Heart left ventricle (tissue), 16 donors: ENCODE measurements at regions not wholly inside any gene's neighbourhood (a gene's known extent, or its start where the extent isn't known, plus 50 kb on each side); places are given as distances from the start of the nearest gene placed in this dataset.

Experiments
- ATAC-seq, 4 donors: fragments of 200-7000 bp; cut with Tn5 transposase; one replicate each; pipeline ENCODE4 v1.9.1; 2020 to 2022; ENCODE audit warnings: moderate library complexity in 4 of 4, mild to moderate bottlenecking in 3 of 4, moderate number of reproducible peaks in 1 of 4
- DNase-seq, 5 donors: peaks; one replicate each; pipeline ENCODE4 v3.0.0-alpha.2; 2020
- H3K27ac ChIP-seq, 12 donors: fragments of 200-600 bp; sonication (generic) in 4 of 12; one replicate each; pipeline versions ENCODE4 v1.5.0 to v1.8.0; 2016 to 2022; ENCODE audit warnings: mild to moderate bottlenecking in 2 of 12
- H3K27me3 ChIP-seq, 9 donors: fragments of 200-600 bp; sonication (generic) in 2 of 9; one replicate each; pipeline versions ENCODE4 v1.5.1 to v1.8.0; 2016 to 2022; ENCODE audit warnings: mild to moderate bottlenecking in 3 of 9
- H3K36me3 ChIP-seq, 9 donors: fragments of 200-600 bp; sonication (generic) in 2 of 9; one replicate each; pipeline versions ENCODE4 v1.5.0 to v1.8.0; 2018 to 2022; ENCODE audit warnings: mild to moderate bottlenecking in 2 of 9
- H3K4me1 ChIP-seq, 12 donors: fragments of 200-600 bp; sonication (generic) in 4 of 12; one replicate each; pipeline versions ENCODE4 v1.5.0 to v1.8.0; 2016 to 2022; ENCODE audit warnings: mild to moderate bottlenecking in 3 of 12
- H3K4me3 ChIP-seq, 12 donors: fragments of 200-600 bp; sonication (generic) in 4 of 12; one replicate each; pipeline versions ENCODE4 v1.5.0 to v1.8.0; 2017 to 2022; ENCODE audit warnings: mild to moderate bottlenecking in 9 of 12, moderate library complexity in 4 of 12
- H3K9me3 ChIP-seq, 12 donors: fragments of 200-600 bp; sonication (generic) in 4 of 12; one replicate each; pipeline versions ENCODE4 v1.5.0 to v1.8.0; 2016 to 2022; ENCODE audit warnings: mild to moderate bottlenecking in 1 of 12
- POLR2A ChIP-seq, 2 donors: fragments of 450-650 bp; IDR thresholded peaks; one replicate each; pipeline ENCODE4 v1.6.1; 2017; ENCODE audit warnings: antibody characterized with exemption in 2 of 2, mild to moderate bottlenecking in 2 of 2, moderate library complexity in 2 of 2
- WGBS, 4 donors: extraction: QIAGEN DNeasy Blood & Tissue Kit in 2 of 4; methylation state at CpG; one replicate each; pipeline versions ENCODE4 v1.1.5 to v1.1.7; 2013 to 2018; 5-methylcytosine and 5-hydroxymethylcytosine counted together
- intact Hi-C, 10 donors: fragments of 100-400 bp; cut with DNase I; formaldehyde crosslinking; loops; one replicate each; pipeline versions ENCODE4 v1.11.1 to v1.14.2; 2022
- TF ChIP-seq, protein P1 (sequence below), 12 donors: fragments of 200-600 bp; sonication (generic) in 4 of 12; IDR thresholded peaks; one replicate each; pipeline versions ENCODE4 v1.5.0 to v1.8.0; 2018 to 2022; ENCODE audit warnings: antibody characterized with exemption in 12 of 12, mild to moderate bottlenecking in 5 of 12
- donor health status: ischemic (EF 13 %, LVEDD 7.1; RV severe dilation, severe dysfunction).
- donor health status: healthy with polysubstance abuse.
- donor health status: DM: no; HTN: yes; CAD: no.
- donor health status: DM: no; HTN: no; CAD: no.
- donor health status: ischemic (EF 25% LVEDD 6.9; RV normal size, moderate dysfunction).
- donor health status: ischemic (EF 25% LVEDD 5.7; RV mildly dilated, moderate dysfunction).
- donor health status: healthy.
- donor health status: DM: yes; HTN: yes; CAD: no.
- donor health status: ischemic (EF 35%, LVEDD 5.7; RV mildly dilated, moderate dysfunction).
- donor health status: nonischemic (EF 11% LVEDD 7.7; RV severe dilation, severe dysfunction).
- donor health status: DM: yes; HTN: yes; CAD: no.
- donor health status: PGD.
- donor health status: ischemic (EF 29% LVEDD 5.4; RV normal size, mild dysfunction).
- donor health status: nonischemic (EF 23%, LVEDD 6.1; RV moderate dilation, normal function).

GRCh38 chr17:53492532-53492931 lies 330.2 kb upstream of the KIF2B start:
- H3K4me1 ChIP-seq: no peaks in the 10 kb centered on the region
- no peaks in the 10 kb centered on the region for H3K36me3 ChIP-seq
- DNase-seq (no peak), ATAC-seq (no peak)
- no peak overlapping the region for H3K27ac ChIP-seq
- 67 to 75% (median 69%) methylated on average over 3 of the region's 3 CpGs for WGBS, 4 donors
- H3K4me3 ChIP-seq: no peak overlapping the region
- H3K27me3 ChIP-seq: no peaks in the 10 kb centered on the region
- TF ChIP-seq, protein P1, sequence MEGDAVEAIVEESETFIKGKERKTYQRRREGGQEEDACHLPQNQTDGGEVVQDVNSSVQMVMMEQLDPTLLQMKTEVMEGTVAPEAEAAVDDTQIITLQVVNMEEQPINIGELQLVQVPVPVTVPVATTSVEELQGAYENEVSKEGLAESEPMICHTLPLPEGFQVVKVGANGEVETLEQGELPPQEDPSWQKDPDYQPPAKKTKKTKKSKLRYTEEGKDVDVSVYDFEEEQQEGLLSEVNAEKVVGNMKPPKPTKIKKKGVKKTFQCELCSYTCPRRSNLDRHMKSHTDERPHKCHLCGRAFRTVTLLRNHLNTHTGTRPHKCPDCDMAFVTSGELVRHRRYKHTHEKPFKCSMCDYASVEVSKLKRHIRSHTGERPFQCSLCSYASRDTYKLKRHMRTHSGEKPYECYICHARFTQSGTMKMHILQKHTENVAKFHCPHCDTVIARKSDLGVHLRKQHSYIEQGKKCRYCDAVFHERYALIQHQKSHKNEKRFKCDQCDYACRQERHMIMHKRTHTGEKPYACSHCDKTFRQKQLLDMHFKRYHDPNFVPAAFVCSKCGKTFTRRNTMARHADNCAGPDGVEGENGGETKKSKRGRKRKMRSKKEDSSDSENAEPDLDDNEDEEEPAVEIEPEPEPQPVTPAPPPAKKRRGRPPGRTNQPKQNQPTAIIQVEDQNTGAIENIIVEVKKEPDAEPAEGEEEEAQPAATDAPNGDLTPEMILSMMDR (IDR thresholded peaks at IDR 0.05): no peak
- TF ChIP-seq POLR2A (IDR thresholded peaks at IDR 0.05): no peak
- H3K9me3 ChIP-seq: no peaks in the 10 kb centered on the region
- intact Hi-C loops: no loop called here

DNA sequence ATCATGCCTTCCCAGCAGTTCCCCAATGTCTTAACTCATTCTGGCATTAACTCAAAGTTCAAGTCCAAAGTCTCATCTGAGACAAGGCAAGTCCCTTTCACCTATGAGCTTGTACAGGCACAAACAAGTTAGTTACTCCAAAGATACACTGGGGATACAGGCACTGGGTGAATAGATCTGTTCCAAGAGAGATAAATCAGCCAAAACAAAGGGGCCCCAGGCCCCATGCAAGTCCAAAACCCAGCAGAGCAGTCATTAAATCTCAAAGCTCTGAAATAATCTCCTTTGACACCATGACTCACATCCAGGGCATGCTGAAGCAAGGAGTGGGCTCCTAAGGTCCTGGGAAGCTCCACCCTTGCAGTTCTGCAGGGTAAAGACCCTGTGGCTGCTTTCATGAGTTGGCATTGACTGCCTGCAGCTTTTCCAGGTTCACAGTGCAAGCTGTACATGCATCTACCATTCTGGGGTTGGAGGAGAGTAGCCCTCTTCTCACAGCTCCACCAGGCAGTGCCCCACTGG lies 332.2 kb upstream of the KIF2B start:
- Histone ChIP-seq H3K4me1 (no peaks in the 10 kb centered on the region), H3K27ac (no peak overlapping the region), H3K4me3 (no peak overlapping the region), H3K36me3 (no peaks in the 10 kb centered on the region), H3K9me3 (no peaks in the 10 kb centered on the region), H3K27me3 (no peaks in the 10 kb centered on the region)
- no peak for TF ChIP-seq POLR2A (IDR thresholded peaks at IDR 0.05)
- TF ChIP-seq, protein P1 (IDR thresholded peaks at IDR 0.05): no peak
- ATAC-seq (no peak), DNase-seq (peak in 1 of 5 donors; percentile 7)
- intact Hi-C loops: no loop called here

DNA sequence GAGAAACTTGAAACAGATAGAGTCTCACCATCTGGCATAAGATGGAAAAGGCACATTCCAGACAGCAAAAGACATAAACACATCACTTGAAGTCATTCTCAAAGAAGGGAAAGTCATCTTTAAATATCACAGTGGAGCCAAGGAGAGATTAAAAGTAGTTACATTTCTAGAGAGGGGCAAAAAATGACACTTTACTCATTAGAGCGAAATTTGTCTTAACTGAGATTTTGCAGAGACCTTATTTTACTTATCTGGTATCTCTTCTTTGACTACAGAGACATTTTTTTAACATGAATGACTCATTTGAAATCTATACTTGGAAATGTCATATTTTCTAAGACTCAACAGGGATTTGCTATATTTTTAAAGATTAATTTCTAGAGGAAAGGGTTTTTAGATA lies 339.0 kb upstream of the KIF2B start:
- DNase-seq (no peak), ATAC-seq (no peak)
- H3K9me3 ChIP-seq: peaks cover 0 to 9% (median 0%) of the 10 kb centered on the region in 12 donors
- no peak overlapping the region for H3K27ac ChIP-seq
- intact Hi-C loops: loop anchor here in 2 of 10 donors (2.0 to 10.0 kb wide), 2 partner anchors 13 to 59 kb away; no protein-coding TSS in a partner anchor
- no peaks in the 10 kb centered on the region for H3K36me3 ChIP-seq
- H3K4me3 ChIP-seq: no peak overlapping the region
- WGBS, 4 donors: 42 to 53% (median 43%) methylated on average over 1 of the region's 1 CpG
- no peak for TF ChIP-seq POLR2A (IDR thresholded peaks at IDR 0.05)
- H3K27me3 ChIP-seq: no peaks in the 10 kb centered on the region
- H3K4me1 ChIP-seq: no peaks in the 10 kb centered on the region

GRCh38 chr17:53475002-53475401 lies 347.7 kb upstream of the KIF2B start:
- intact Hi-C loops: no loop called here
- H3K9me3 ChIP-seq: peaks cover 0 to under 1% (median 0%) of the 10 kb centered on the region in 12 donors
- no peaks in the 10 kb centered on the region for H3K27me3 ChIP-seq
- 44 to 63% (median 55%) methylated on average over 3 of the region's 3 CpGs for WGBS, 4 donors
- DNase-seq (no peak), ATAC-seq (no peak)
- H3K4me1 ChIP-seq: no peaks in the 10 kb centered on the region
- no peaks in the 10 kb centered on the region for H3K36me3 ChIP-seq
- no peak for TF ChIP-seq POLR2A (IDR thresholded peaks at IDR 0.05)
- TF ChIP-seq, protein P1 (IDR thresholded peaks at IDR 0.05): no peak
- no peak overlapping the region for H3K27ac ChIP-seq
- H3K4me3 ChIP-seq: no peak overlapping the region

GRCh38 chr17:53472586-53472985 lies 350.1 kb upstream of the KIF2B start:
- TF ChIP-seq POLR2A (IDR thresholded peaks at IDR 0.05): no peak
- TF ChIP-seq, protein P1 (IDR thresholded peaks at IDR 0.05): no peak

More at GRCh38 chr17:53472586-53472985, 350.1 kb upstream of the KIF2B start:
- intact Hi-C loops: no loop called here
- no peaks in the 10 kb centered on the region for H3K36me3 ChIP-seq
- H3K4me3 ChIP-seq: no peak overlapping the region
- H3K27ac ChIP-seq: no peak overlapping the region
- 88 to 93% (median 90%) methylated on average over 1 of the region's 1 CpG for WGBS, 4 donors
- H3K4me1 ChIP-seq: no peaks in the 10 kb centered on the region
- DNase-seq: no peak
- peaks cover 0 to 7% (median 0%) of the 10 kb centered on the region in 12 donors for H3K9me3 ChIP-seq
- ATAC-seq: no peak
- H3K27me3 ChIP-seq: no peaks in the 10 kb centered on the region
